ENCODE measurements at regions not wholly inside any gene's neighbourhood (a gene's known extent, or its start where the extent isn't known, plus 50 kb on each side); places are given as distances from the start of the nearest gene placed in this dataset.
"Not testable (repeated sequence)": the region's sequence is repeated elsewhere in the genome, so short reads cannot be mapped to it uniquely, and the experiment has no call there.

GRCh38 chr16:65574326-65574966, 452.6 kb upstream of the CDH11 start:
- DNase-seq, result no peak

GRCh38 chr16:65572156-65572555, 450.3 kb upstream of the CDH11 start:
- no peak for DNase-seq

- DNase-seq, result no peak
Measured at GRCh38 chr16:65570261-65570660, 448.4 kb upstream of the CDH11 start.

GRCh38 chr16:65559846-65560245, 438.0 kb upstream of the CDH11 start:
- no peak for DNase-seq

GRCh38 chr16:65549689-65550088, 427.8 kb upstream of the CDH11 start:
- not testable (repeated sequence) for DNase-seq

GRCh38 chr16:65548470-65548869, 426.6 kb upstream of the CDH11 start:
- no peak for DNase-seq

- no peak for DNase-seq
Measured at GRCh38 chr16:65547772-65548446, 426.0 kb upstream of the CDH11 start.

GRCh38 chr16:65546353-65546791, 424.5 kb upstream of the CDH11 start:
- DNase-seq, result no peak

GRCh38 chr16:65545413-65545956, 423.6 kb upstream of the CDH11 start:
- DNase-seq, result no peak

- no peak for DNase-seq
Measured at GRCh38 chr16:65543781-65544740, 422.2 kb upstream of the CDH11 start.

GRCh38 chr16:65541646-65542045, 419.8 kb upstream of the CDH11 start:
- no peak for DNase-seq

GRCh38 chr16:65540901-65541300, 419.0 kb upstream of the CDH11 start:
- no peak for DNase-seq

GRCh38 chr16:65538976-65539375, 417.1 kb upstream of the CDH11 start:
- DNase-seq, result no peak

- no peak for DNase-seq
Measured at GRCh38 chr16:65537336-65537735, 415.5 kb upstream of the CDH11 start.

GRCh38 chr16:65534121-65534528, 412.3 kb upstream of the CDH11 start:
- no peak for DNase-seq

GRCh38 chr16:65532846-65533245, 411.0 kb upstream of the CDH11 start:
- no peak for DNase-seq

- DNase-seq, result no peak
Measured at GRCh38 chr16:65532258-65532657, 410.4 kb upstream of the CDH11 start.

- no peak for DNase-seq
Measured at GRCh38 chr16:65531475-65531874, 409.6 kb upstream of the CDH11 start.

GRCh38 chr16:65525707-65526106, 403.8 kb upstream of the CDH11 start:
- no peak for DNase-seq

GRCh38 chr16:65524997-65525396, 403.1 kb upstream of the CDH11 start:
- no peak for DNase-seq

GRCh38 chr16:65524231-65524630, 402.4 kb upstream of the CDH11 start:
- no peak for DNase-seq

- no peak for DNase-seq
Measured at GRCh38 chr16:65523283-65523944, 401.6 kb upstream of the CDH11 start.

GRCh38 chr16:65522412-65522811, 400.5 kb upstream of the CDH11 start:
- DNase-seq, result no peak
